ENCODE measurements at regions not wholly inside any gene's neighbourhood (a gene's known extent, or its start where the extent isn't known, plus 50 kb on each side); places are given as distances from the start of the nearest gene placed in this dataset.

DNA sequence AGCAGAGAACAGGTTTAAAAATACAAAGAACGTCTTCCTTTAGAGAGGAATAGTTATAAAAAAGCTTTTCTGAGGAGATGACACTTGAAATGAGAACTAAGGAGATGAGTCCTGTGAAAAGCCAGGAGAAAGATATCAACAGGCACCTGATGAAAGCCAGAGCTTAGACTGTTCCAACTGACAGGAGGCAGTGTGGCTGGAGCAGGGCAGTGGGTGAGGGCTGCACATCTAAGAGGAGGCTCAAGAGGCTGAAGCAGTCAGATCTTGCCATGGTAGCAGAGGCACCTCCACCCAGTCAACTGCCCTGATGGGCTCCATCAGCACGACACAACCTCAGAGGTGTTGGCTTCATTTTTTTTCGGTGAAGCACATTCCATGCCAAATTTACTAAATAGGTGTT is 445.3 kb downstream of the ADGRL2 start:
- intact Hi-C loops (cut with micrococcal nuclease; ENCODE audit: unreplicated experiment) = no loop called here
- H3K27me3 ChIP-seq (replicated peaks; ENCODE audit: insufficient read depth, low read depth, low read length, poor library complexity) = no peaks in the 10 kb centered on the region
- ChIA-PET POLR2A (ENCODE audit: low non-redundant PET) (no interaction called here), CTCF (no interaction called here)
- no peak for DNase-seq (ENCODE audit: low spot score)
- BruUV-seq (replicated peaks) = no TSS peak
- H3K4me1 ChIP-seq (ENCODE audit: insufficient read depth, low read length, poor library complexity, severe bottlenecking) = no peaks in the 10 kb centered on the region
- H3K4me3 ChIP-seq (ENCODE audit: low read depth, low read length, poor library complexity, severe bottlenecking) = no peak overlapping the region
- H3K36me3 ChIP-seq (ENCODE audit: insufficient read depth, low read length, poor library complexity, severe bottlenecking) = no peaks in the 10 kb centered on the region
- no peaks in the 10 kb centered on the region for H3K9me3 ChIP-seq (ENCODE audit: low read depth, low read length, poor library complexity, severe bottlenecking)
- TF ChIP-seq EZH2 (IDR thresholded peaks at IDR 0.05; ENCODE audit: borderline replicate concordance, low read depth, low read length, poor library complexity, severe bottlenecking) = no peak
- TF ChIP-seq, protein P1, sequence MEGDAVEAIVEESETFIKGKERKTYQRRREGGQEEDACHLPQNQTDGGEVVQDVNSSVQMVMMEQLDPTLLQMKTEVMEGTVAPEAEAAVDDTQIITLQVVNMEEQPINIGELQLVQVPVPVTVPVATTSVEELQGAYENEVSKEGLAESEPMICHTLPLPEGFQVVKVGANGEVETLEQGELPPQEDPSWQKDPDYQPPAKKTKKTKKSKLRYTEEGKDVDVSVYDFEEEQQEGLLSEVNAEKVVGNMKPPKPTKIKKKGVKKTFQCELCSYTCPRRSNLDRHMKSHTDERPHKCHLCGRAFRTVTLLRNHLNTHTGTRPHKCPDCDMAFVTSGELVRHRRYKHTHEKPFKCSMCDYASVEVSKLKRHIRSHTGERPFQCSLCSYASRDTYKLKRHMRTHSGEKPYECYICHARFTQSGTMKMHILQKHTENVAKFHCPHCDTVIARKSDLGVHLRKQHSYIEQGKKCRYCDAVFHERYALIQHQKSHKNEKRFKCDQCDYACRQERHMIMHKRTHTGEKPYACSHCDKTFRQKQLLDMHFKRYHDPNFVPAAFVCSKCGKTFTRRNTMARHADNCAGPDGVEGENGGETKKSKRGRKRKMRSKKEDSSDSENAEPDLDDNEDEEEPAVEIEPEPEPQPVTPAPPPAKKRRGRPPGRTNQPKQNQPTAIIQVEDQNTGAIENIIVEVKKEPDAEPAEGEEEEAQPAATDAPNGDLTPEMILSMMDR (conservative IDR thresholded peaks at IDR 0.05; ENCODE audit: low read depth, low read length) = no peak
- no peak overlapping the region for H3K27ac ChIP-seq (ENCODE audit: low read depth, low read length, poor library complexity, severe bottlenecking)

DNA sequence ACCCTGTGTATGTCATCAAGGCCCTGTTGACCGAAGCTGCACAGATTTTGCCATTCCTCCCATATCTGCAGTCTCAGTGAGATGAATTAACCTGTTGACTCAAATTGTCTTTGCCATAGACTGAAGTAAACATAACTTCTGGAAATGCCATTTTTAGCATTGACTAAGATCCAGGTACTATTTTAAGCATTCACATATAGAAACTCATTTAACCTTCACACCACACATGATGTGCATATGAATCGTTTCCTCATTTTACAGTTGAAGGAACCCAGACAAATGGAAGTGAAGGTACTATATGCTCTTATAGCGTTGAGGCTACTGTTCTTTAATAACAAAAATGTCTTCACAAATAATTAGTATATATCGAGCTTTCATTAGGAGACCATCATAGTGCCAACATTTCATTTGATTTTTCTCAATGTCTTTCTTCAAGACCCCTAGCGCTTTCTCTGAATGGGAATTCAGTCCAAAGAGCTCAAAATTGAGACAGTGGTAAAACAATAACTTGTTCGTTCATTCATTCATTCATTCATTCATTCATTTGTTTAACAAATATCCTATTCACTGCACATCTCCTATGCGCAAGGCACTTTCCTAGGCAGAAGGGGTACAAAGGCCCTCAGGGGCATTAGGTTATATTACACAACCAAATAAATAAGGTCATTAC is 444.7 kb downstream of the ADGRL2 start:
- H3K36me3 ChIP-seq (ENCODE audit: insufficient read depth, low read length, poor library complexity, severe bottlenecking) = no peaks in the 10 kb centered on the region
- CTCF ChIA-PET = no interaction called here
- POLR2A ChIA-PET (ENCODE audit: low non-redundant PET) = no interaction called here
- no peaks in the 10 kb centered on the region for H3K4me1 ChIP-seq (ENCODE audit: insufficient read depth, low read length, poor library complexity, severe bottlenecking)
- no peak for DNase-seq (ENCODE audit: low spot score)
- no peak overlapping the region for H3K4me3 ChIP-seq (ENCODE audit: low read depth, low read length, poor library complexity, severe bottlenecking)
- intact Hi-C loops (cut with micrococcal nuclease; ENCODE audit: unreplicated experiment) = no loop called here
- no peak for TF ChIP-seq EZH2 (IDR thresholded peaks at IDR 0.05; ENCODE audit: borderline replicate concordance, low read depth, low read length, poor library complexity, severe bottlenecking)
- TF ChIP-seq, protein P1 (conservative IDR thresholded peaks at IDR 0.05; ENCODE audit: low read depth, low read length) = no peak
- H3K27me3 ChIP-seq (replicated peaks; ENCODE audit: insufficient read depth, low read depth, low read length, poor library complexity) = no peaks in the 10 kb centered on the region
- no peaks in the 10 kb centered on the region for H3K9me3 ChIP-seq (ENCODE audit: low read depth, low read length, poor library complexity, severe bottlenecking)
- H3K27ac ChIP-seq (ENCODE audit: low read depth, low read length, poor library complexity, severe bottlenecking) = no peak overlapping the region
- BruUV-seq (replicated peaks) = no TSS peak

DNA sequence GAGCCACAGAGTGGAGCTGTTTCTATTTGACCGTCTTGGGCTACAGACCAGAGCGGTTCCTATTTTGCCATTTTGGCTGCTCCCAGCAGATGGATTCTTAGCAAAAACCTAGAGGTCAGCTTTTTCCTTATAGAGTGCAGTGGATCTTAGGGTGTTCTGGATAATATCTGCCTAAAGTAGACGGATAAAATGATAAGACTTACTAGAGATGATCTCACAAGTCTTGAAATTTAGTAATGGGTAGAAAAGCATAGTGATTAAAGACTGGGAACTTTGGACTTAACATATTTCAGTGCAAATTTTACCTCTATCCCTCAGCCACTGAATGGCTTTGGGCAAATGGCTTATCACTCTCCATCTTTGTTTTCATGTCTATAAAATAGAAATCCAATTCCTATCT is 439.8 kb downstream of the ADGRL2 start:
- no peak for DNase-seq (ENCODE audit: low spot score)
- ChIA-PET POLR2A (ENCODE audit: low non-redundant PET) (no interaction called here), CTCF (no interaction called here)
- Histone ChIP-seq H3K4me3 (ENCODE audit: low read depth, low read length, poor library complexity, severe bottlenecking) (no peak overlapping the region), H3K36me3 (ENCODE audit: insufficient read depth, low read length, poor library complexity, severe bottlenecking) (no peaks in the 10 kb centered on the region), H3K27me3 (replicated peaks; ENCODE audit: insufficient read depth, low read depth, low read length, poor library complexity) (no peaks in the 10 kb centered on the region), H3K27ac (ENCODE audit: low read depth, low read length, poor library complexity, severe bottlenecking) (no peak overlapping the region), H3K9me3 (ENCODE audit: low read depth, low read length, poor library complexity, severe bottlenecking) (no peaks in the 10 kb centered on the region), H3K4me1 (ENCODE audit: insufficient read depth, low read length, poor library complexity, severe bottlenecking) (no peaks in the 10 kb centered on the region)
- no TSS peak for BruUV-seq (replicated peaks)
- intact Hi-C loops (cut with micrococcal nuclease; ENCODE audit: unreplicated experiment) = no loop called here
- TF ChIP-seq, protein P1 (conservative IDR thresholded peaks at IDR 0.05; ENCODE audit: low read depth, low read length) = no peak
- TF ChIP-seq EZH2 (IDR thresholded peaks at IDR 0.05; ENCODE audit: borderline replicate concordance, low read depth, low read length, poor library complexity, severe bottlenecking) = no peak

Data from A673 (cell line).